Stimulated activated CD8-positive, alpha-beta memory T cell treated with anti-CD3 and anti-CD28 coated beads, Interleukin-12 subunit alpha, Interleukin-12 subunit beta, amount 100 ng/mL, for 4 hours (primary cell): ENCODE measurements at regions not wholly inside any gene's neighbourhood (a gene's known extent, or its start where the extent isn't known, plus 50 kb on each side); places are given as distances from the start of the nearest gene placed in this dataset.
"Not testable (repeated sequence)": the region's sequence is repeated elsewhere in the genome, so short reads cannot be mapped to it uniquely, and the experiment has no call there.

Experiments
- DNase-seq: peaks from one replicate; pipeline ENCODE4 v3.0.0-alpha.2; 2020; ENCODE audit warnings: low read depth

DNA sequence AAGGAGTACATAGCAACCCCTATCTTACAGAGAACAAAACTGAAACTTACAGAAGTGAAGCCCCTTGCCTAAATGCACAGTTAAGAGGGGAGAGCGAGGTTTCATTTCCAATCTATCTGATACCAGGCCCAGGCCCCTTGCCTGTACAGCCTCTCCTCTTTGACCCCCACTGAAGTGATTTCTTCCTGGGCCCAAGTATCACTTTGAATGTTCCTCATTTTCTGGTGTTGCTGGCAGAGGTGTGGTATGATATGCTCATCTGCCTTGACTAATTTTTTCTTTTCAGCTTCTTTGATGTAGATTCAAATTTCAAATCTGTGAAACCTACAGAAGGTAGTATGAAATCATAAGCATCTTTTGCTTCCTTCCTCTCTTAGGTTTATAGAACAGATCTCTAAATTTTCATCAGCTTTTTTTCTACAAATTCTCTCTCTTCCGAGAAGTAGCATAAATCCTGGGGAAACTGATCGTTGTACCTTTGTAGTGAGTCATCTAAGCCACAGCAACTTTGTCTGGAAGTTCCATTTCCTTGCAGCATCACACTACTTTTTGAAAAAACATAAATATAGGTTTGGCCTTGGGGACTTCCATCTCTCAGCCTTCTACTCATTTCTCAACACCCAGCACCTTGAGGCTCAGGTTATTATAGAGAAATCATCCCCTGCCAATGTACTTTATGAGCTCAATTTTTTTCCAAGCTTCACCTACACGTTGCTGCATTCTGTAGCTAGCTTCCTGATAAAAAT is 402.4 kb upstream of the PTGER4 start:
- DNase-seq, result no peak

DNA sequence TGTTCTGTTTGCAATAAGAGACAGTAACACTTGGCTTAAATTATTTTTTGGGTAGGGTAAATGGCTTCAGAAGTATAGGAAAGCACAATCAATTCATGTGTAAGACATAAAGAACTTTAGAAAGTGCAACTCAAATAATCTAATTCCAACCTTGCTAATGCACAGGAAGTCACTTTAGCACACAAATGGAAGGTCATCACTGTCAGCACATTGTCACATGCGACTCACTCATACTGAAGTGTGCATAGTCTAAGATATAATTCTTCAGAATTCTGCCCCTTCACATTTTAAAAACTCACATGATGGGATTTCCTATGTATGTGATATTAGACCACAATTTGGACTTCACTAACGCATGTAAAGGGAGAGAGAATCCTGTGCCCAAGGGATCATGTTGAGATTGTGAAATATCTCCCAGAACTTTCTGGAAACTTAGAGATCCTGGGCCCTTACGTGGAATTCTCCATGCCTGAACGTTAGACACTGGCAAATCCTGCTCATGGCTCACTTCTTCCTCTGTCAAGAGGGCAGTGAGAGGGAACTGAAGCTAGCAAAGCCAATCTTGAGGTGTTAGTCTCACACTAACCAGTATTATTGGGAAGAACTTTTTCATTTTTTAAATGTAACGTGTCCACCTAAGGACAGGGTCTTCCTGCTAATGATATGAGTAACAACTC is 403.2 kb upstream of the PTGER4 start:
- DNase-seq, result no peak

DNA sequence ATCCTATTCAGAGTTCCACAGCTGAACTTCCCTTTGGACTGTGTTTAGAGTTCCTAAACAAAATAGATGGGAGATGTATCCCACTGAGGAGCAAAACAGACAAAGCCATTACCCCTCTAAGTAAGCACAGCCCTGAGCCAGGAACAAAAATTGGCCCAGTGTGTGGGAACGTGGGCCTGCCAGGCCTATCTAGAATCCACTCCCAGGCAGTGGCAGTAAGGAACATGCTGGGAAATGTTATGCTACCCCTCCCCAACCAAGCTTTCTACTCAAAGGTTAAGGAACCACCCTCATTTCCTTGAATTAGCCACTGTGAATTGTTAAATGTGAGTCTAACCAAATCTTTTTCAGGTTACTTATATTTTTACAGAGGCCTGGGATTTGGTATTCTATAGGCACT is 405.1 kb upstream of the PTGER4 start:
- DNase-seq, result no peak

DNA sequence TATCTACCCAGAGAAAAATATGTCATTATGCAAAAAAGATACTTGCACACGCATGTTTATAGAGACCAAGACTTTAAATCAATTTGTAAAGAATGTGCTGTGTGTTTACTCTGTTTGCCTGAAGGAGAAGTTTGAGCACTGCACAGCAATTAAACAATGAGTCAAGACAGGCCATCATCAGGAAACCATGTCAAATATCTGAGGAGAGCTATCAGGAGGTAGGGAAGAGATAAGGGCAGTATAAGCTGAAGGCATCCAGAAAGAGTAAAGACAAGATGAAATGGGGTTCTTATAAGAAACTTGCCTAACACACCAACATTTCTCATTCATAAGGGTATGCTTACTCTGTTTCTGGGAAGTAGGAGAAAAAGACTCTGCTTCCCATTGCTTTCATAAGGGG is 405.8 kb upstream of the PTGER4 start:
- DNase-seq, result no peak

DNA sequence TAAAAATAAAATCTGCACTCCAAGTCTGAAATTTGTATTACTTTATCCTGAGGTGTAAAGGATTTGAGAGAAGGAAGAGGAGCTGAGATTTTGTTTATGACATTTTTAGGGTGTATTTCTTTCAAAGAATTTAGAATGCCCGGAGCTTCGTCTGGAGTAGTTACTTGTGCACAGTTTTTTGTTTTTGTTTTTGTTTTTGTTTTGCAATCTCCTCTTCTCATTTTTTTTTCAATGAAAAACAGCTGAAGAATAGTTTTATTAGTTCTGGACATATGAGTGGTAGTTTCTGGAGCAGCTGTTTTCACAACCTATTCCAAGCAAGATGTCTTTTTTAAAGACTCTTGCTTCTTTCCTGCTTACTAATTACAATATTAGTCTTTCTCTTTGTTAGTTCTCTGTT is 408.2 kb upstream of the PTGER4 start:
- DNase-seq, result no peak

DNA sequence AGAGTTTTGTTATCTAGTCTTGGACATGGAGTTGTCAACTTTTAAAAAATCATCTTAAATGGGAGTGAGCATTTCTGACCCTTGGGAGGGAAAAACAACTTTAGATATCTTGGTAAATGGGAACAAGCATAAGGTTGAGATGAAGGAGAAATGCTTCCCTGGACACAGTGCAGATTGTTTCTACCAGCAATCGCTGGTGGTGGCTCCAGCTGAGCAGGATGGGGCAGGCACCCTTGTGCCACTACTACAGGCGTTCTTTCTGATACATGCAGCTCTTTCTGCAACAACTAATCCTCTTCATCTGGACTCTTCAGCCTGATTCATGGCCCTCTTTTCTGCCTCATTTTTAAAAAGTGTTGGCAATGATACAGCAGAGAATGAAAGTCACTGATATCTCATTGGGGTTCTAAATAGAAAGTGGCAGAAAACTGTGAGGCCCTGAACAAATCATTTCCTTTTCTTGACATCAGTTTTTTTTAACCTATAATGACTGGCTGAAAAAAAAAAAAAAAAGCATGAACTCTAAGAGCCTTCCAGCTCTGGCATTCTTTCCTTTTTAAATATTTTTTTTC is 409.4 kb upstream of the PTGER4 start:
- no peak for DNase-seq

DNA sequence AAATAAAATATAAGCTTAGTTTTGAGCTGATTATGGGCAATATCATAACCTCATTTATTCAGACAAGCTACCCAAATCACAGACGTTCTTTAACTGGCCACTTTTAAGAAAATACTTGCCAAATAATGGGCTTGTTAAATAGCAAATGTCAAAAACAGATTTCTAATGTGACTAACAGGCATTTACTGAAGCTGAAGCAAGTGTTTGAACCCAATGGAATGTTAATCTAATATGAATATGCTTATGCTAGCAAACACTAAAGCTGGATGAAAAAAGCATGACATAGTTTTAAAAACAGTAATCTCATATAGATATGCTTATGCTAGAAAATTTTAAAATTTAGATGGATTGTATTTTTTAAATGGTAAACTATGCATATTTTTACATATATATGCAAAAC is 411.6 kb upstream of the PTGER4 start:
- DNase-seq, result no peak

DNA sequence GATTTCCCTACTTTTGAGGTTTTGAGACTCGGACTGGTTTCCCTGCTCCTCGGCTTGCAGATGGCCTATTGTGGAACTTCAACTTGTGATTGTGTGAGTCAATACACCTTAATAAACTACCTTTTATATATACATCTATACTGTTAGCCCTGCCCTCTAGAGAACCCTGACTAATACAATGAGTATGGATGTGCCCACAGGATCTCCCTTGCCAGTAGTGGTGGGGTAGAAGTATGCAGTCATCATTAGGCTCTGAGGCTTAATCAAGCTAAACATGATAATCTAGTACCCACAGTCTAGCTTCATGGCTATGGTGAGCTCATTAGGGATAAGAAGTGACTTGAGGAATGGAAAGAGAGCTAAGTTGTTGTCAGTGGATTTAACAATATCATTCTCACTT is 412.8 kb upstream of the PTGER4 start:
- DNase-seq, result no peak

DNA sequence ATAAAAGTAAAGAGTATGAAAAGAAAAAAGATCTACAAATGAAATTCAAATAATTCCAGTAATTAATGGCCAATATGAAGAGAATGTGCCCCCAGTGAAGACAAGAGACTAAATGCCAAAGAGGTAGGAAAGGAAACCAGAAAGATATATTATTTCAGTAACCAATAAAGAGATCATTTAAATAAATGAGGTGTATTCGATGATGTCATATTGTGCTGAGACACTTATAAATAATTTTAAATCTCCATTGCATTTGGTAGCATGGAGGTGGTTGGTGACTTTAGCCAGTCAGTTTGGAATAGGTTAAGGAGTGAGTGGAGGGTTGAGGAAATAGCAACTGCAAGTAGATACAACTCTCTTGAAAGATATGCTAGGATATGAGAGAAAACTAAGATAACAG is 417.7 kb upstream of the PTGER4 start:
- DNase-seq, result no peak

DNA sequence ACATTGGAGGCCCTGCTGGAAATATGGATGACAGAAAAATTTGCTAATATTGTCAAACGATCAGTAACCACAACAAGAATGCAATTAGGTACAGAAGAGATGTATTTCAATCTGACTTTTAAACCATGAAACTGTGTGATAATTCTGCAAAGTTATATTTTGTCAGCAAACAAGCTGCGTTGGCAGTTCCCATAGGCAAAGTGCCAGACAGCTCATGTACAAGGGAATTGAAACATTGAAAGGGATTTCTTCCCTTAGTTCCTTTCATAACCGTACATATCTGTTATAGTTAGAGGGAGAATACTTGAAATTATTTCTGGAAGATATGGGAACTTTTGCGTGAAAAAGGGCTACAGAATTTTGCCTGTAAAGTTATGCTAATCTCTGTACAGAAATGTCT is 419.4 kb upstream of the PTGER4 start:
- DNase-seq, result no peak

DNA sequence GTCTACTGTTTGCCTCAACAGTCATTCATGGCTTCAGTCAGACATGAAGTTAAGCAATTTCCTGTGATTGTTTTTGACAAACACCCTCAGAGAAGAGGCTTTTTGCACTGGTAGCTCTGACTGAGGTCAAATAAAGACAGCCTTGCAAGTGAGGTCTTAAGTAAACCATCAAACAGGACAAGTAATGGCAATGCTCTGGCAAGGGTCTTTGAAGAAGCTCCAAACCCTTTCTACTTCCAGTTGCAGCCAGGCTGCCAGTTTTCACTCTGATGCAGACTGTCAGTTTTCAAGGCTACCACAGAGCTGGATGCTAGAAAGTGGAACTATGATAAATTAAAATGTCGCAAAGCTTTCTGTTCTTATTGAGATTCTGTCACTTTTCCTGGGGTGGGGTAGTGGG is 421.5 kb upstream of the PTGER4 start:
- DNase-seq, result no peak

DNA sequence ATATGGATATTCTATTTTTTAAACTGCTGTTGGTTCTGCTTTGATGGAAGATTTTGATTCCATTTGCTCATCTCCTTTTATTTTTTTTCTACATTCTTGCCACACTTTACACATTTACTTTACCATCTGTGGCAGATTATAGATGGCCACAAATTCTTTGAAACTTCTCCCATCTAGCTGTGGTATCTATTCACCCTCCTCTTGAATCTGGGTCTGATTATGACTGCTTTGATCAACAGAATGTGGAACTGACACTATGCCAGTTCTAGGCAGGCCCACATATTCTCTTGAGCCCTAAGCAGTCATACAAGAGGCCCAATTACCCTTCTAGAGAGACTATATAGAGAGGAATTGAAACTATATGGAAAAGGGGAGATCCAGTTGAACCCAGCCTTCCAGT is 439.0 kb upstream of the PTGER4 start:
- no peak for DNase-seq

DNA sequence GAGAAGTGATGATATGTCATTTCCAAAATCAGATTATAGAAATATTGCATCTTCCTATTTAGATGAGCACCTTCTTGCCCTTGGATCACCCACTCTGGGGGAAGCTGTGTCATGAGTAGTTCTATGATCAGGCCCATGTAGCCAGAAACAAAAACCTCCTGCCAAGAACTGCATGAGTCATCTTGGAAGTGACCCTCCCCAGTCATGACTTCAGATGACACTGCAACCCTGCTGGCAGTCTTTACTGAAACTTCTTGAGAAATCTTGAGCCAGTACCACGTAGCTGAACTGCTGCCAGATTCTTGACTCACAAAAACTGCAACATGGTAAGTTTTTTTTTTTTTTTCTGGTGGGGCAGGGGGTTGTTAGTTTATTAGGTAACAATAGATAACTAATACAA is 439.6 kb upstream of the PTGER4 start:
- DNase-seq, result no peak

DNA sequence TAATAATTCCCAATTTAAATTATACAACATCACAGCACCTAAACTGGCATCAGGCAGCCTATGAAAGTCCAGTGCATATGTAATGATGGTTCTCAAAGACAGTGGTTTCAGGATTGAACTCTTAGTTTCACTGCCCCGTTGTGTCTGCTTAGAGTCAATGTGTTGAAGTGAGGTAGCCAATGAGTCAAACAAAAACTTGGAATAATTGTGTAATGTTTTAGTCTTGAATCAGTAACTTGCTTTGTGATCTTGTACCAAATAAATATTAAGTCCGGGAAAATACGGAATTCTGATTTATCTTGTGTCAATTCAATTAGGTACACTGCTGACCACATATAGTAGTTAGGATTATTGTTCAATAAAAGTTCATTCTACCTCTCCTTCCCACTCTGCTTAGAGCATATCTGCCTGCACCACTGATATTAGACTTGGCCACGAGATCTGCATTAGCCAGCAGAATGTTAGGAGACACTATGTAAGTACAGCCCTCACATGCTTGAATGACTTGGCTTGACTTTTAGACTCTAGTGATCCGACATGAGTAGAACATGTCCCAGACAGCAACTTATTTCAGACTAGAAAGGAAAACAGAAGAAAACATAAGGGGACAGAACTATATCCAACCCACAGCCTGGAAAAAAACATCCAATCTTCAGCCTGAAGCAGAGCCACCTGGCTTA is 441.5 kb upstream of the PTGER4 start:
- DNase-seq, result no peak

DNA sequence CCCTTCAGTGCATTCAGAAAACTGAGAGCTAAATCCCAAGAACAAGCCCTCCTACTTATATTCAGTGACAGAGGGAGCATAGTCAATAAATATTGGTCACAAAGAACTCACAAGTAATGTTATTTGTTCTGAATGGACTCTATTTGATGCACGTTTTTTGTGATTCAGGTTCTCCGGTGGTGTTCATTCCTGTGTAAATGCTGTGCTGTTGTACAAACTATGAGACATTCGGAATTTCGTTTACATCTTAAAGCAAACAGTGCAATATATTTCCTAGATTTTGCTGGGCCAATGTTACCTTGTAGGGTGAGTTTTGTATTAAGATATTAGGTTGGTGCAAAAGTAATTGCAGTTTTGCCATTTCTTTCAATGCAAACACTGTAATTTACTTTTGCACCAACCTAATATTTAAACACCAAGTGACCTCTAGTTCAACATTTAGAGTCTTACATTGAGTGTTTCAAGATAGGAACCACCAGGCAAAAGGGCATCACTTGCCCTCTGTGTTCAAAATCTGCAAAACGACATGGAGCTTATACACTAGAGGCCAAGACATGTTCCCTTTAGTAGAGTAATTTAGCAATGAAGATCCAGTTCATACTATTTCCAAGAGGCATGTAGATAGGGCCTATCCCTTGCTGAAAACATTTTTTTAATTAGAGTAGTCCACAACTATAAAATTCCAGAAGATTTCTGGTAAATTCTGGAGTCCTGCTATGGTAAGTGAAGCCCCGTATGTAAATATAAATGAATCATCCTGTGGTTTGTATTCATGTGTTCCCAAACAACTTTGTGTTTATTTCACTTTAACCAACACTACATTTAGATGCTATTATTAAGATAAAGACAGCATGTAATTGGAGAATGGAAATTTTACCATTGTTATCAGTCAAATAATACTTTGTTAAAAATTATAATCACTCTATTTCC is 444.0 kb upstream of the PTGER4 start:
- no peak for DNase-seq

DNA sequence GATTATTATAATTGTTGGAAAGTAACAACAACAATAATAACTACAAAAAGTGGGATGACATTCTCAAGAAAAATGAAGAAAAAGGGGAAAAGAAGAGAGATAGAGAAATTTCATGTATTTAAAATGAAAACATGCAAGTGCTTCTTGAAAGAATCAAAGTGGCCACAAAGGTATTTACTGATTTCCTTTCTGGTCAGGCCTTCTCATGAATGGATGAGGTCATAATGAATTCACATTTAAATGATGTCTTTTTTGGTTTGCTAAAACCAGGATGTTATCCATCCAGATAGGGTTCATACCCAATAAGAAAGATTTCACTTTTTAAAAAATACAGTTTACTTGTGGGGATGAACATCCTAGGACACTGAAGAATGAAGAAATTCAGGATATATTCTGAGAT is 446.4 kb upstream of the PTGER4 start:
- DNase-seq, result no peak

DNA sequence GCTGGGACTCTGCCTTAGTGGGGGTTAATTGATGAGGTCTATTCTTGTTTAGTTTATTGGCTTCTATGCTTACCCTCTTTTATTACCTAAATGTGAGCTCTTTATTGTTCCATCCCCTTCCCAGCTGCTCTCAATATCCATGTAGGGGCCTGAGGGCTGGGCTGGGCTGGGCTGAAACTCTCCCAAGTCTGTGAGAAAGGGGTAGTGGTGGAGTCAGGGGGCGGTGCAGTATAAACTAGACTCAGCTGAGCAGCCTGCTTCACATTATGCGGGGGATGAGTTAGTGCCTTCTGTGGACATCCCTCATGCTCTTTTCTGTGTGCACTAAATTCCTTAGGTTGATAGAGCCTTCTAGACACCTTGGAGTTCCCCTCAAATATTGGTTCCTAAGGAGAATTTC is 451.8 kb upstream of the PTGER4 start:
- no peak for DNase-seq

DNA sequence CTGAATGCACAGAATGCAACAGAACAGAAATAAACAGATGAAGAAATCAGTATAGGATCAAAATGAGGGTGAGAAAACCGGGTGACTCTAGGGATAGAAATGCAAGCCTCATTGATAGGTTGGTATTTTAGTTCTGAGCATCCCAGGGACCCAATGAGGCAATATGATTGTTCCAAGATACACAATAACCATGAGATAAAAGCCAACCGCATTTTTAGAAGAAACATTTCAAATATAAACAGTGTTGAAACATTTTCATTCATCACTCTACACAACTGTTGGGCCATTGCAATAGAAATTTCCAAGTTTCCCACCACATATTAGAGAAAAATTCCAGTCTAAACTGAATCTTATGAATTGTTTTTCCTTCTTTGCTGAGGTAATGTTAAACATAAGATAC is 452.3 kb upstream of the PTGER4 start:
- no peak for DNase-seq

DNA sequence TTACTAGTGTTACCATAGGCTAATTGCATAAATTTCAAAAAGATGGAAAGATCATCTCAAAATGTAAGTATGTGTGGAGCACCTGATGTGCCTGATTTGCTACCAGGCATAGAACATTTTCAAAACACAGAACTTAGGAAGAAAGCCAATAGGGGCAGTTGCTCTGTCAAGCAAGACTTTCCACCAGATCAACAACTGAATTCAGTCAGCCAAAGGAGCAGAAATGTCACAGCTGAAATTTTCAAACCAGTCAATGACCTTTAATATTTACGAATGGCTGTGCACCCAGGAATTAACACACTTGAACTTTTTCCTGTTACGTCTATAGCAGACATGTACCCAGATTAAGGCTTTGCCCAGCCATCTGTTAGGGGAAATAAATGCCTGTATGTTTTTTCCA is 452.8 kb upstream of the PTGER4 start:
- no peak for DNase-seq

DNA sequence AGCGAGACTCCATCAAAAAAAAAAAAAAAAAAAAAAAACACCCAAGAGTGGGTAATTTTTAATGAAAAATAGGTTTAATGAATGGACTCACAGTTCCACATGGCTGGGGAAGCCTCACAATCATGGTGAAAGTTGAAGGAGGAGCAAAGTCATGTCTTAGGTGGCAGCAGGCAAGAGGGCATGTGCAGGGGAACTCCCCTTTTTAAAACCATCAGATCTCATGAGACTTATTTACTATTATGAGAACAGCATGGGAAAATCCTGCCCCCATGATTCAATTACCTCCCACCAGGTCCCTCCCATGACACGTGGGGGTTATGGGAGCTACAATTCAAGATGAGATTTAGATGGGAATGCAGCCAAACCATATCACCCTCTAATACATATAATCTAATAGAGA is 454.6 kb upstream of the PTGER4 start:
- DNase-seq, result not testable (repeated sequence)

DNA sequence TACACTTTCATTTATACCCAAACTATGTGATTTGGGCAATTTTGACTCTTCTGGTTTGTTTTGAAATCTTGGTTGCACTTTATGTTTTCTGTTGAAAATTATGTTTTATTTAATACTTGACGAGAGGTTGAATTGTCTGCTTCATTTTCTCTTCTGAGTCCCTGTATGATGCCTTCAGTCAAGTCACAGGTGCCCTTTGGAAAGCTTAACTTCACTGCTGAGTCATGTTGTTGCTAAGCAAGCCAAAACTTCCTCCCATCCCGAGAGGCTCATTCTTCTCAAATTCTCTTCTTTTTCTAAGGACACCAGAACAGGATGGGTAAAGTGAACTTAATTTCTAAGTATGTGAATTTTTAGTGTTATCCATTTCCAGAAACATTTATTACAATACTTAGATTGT is 455.3 kb upstream of the PTGER4 start:
- no peak for DNase-seq

DNA sequence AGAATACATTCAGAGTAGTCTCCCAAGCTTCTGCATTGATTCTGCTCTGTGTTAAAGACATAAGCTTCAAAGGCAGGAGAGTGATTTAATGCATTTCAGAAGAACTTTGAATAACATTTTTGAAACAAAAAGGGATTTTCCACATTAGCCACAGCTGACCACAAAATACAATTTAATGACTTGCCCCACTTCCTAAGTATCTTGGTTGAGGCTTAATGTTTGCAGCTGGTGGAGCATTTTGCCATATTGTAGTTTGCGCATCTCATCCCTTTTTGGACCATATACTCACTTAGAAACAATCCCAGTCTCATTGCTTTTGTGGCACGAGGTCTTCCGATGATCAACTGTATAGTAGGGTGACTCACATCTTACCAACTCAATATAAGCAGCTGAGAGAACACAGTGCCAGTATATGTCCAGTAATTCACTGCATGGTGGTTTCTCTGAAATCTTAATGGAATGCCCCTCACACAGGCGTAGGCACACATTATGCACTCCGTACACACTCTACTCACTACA is 455.8 kb upstream of the PTGER4 start:
- no peak for DNase-seq
